Colonic mucosa (tissue), 4 donors: ENCODE measurements at regions not wholly inside any gene's neighbourhood (a gene's known extent, or its start where the extent isn't known, plus 50 kb on each side); places are given as distances from the start of the nearest gene placed in this dataset.
A peak's percentile ranks its signal among the peaks of the same experiment; 100 is the strongest.

Source experiments
- DNase-seq: peaks from one replicate; pipeline ENCODE4 v3.0.0-alpha.2; 2020
- H3K27ac ChIP-seq: fragments of 200-600 bp; one replicate; pipeline ENCODE4 v1.8.0; 2021
- H3K27me3 ChIP-seq: fragments of 200-600 bp; one replicate; pipeline ENCODE4 v1.8.0; 2021
- H3K36me3 ChIP-seq: fragments of 200-600 bp; one replicate; pipeline ENCODE4 v1.8.0; 2021
- H3K4me1 ChIP-seq: fragments of 200-600 bp; one replicate; pipeline ENCODE4 v1.8.0; 2021; ENCODE audit warnings: mild to moderate bottlenecking
- H3K4me3 ChIP-seq: fragments of 200-600 bp; one replicate; pipeline ENCODE4 v1.8.0; 2021
- H3K9ac ChIP-seq, 2 donors: one replicate each; pipeline ENCODE4 v1.7.0; 2013; ENCODE audit warnings: control low read depth in 2 of 2, low read depth in 2 of 2, low read length in 2 of 2
- H3K9me3 ChIP-seq: fragments of 200-600 bp; one replicate; pipeline ENCODE4 v1.8.0; 2021
- intact Hi-C: fragments of 100-400 bp; cut with DNase I; formaldehyde crosslinking; loops from one replicate; pipeline ENCODE4 v1.14.1; 2022
- TF ChIP-seq, protein P1 (sequence below): fragments of 200-600 bp; IDR thresholded peaks from one replicate; pipeline ENCODE4 v1.8.0; 2022; ENCODE audit warnings: antibody characterized with exemption, mild to moderate bottlenecking
- donor health status: healthy.
- donor health status: DM: no; HTN: no; CAD: no.
- donor health status: DM: no; HTN: no; CAD: no.

DNA sequence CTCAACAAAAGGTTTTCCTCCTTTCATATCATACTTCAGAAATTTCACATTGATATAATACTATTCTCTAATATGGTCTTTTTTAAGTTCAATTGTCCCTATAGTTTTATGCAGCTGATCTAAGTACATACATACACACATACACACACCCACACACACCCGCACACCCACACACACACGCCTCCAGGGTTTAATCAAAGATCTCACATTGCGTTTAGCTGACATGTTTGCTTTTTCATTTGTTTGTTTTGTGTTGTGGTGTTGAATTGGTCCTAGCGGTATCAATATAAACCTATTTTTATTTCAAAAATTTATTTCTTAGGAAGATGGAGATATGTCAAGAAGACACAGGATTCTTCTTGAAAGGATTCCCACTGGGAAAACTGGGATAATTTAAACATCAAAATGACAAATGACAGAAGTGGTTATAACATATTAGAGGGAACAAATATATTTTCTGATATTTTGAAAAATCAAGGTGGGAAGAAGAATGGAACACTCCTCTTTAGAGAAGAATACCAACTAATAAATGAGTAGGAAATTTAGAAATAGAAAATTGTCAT lies 434.9 kb upstream of the SLC30A5 start:
- Histone ChIP-seq H3K9me3 (no peaks in the 10 kb centered on the region), H3K4me1 (no peaks in the 10 kb centered on the region), H3K36me3 (no peaks in the 10 kb centered on the region), H3K4me3 (no peak overlapping the region), H3K27ac (no peak overlapping the region), H3K9ac (no peak overlapping the region), H3K27me3 (no peaks in the 10 kb centered on the region)
- intact Hi-C loops, result no loop called here
- TF ChIP-seq, protein P1, sequence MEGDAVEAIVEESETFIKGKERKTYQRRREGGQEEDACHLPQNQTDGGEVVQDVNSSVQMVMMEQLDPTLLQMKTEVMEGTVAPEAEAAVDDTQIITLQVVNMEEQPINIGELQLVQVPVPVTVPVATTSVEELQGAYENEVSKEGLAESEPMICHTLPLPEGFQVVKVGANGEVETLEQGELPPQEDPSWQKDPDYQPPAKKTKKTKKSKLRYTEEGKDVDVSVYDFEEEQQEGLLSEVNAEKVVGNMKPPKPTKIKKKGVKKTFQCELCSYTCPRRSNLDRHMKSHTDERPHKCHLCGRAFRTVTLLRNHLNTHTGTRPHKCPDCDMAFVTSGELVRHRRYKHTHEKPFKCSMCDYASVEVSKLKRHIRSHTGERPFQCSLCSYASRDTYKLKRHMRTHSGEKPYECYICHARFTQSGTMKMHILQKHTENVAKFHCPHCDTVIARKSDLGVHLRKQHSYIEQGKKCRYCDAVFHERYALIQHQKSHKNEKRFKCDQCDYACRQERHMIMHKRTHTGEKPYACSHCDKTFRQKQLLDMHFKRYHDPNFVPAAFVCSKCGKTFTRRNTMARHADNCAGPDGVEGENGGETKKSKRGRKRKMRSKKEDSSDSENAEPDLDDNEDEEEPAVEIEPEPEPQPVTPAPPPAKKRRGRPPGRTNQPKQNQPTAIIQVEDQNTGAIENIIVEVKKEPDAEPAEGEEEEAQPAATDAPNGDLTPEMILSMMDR, result no peak
- no peak for DNase-seq

DNA sequence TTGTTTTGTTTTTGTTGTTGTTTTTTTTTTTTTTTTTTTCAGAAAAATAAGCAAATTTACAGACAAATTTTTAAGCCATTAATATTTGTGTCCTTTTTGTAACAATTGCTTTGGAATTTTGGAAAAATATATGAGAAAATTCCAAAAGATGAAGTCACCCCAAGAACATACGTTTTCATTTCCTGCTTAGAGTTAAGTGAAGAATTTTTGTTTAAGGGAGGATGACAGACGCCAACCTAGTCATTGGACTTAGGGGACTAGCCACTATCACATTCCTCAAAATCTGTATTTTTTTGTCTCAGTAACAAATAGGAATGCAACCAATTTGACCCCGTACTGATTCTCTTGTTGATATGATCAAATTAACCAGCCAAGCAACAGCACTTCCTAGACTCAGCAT lies 433.9 kb upstream of the SLC30A5 start:
- H3K27me3 ChIP-seq, result no peaks in the 10 kb centered on the region
- no peaks in the 10 kb centered on the region for H3K9me3 ChIP-seq
- TF ChIP-seq, protein P1, result no peak
- no peak overlapping the region for H3K27ac ChIP-seq
- intact Hi-C loops, result loop anchor here (10.0 kb wide), 1 partner anchor 375 kb away; no protein-coding TSS in a partner anchor
- H3K4me3 ChIP-seq, result no peak overlapping the region
- no peaks in the 10 kb centered on the region for H3K36me3 ChIP-seq
- DNase-seq, result no peak
- no peak overlapping the region for H3K9ac ChIP-seq
- H3K4me1 ChIP-seq, result no peaks in the 10 kb centered on the region

DNA sequence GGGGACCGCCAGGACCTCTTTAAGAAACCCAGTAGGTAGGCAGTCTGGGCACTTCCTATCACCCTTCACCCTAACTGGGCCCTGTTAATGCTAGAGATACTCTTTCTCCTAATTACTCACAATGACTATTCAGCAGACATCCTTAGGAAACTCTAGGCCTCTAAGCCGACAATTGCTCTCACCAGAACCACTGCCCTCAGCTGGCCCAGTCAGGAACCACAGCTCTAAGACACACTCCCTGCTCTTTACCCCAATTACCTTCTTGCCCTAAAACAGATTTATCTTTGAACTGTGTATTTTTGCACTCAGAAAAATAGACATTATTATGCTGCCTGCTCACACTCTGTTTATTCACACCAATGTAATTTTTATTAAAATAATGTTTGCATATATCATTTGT lies 432.6 kb upstream of the SLC30A5 start:
- Histone ChIP-seq H3K4me3 (no peak overlapping the region), H3K9ac (no peak overlapping the region), H3K27ac (no peak overlapping the region), H3K4me1 (no peaks in the 10 kb centered on the region), H3K27me3 (no peaks in the 10 kb centered on the region), H3K9me3 (no peaks in the 10 kb centered on the region), H3K36me3 (no peaks in the 10 kb centered on the region)
- intact Hi-C loops, result loop anchor here (10.0 kb wide), 1 partner anchor 376 kb away; no protein-coding TSS in a partner anchor
- TF ChIP-seq, protein P1, result peak; percentile 46
- DNase-seq, result peak; percentile 46

- no peak overlapping the region for H3K9ac ChIP-seq
- no peaks in the 10 kb centered on the region for H3K36me3 ChIP-seq
- TF ChIP-seq, protein P1, result no peak
- intact Hi-C loops, result loop anchor here (10.0 kb wide), 1 partner anchor 378 kb away; no protein-coding TSS in a partner anchor
- no peak overlapping the region for H3K27ac ChIP-seq
- DNase-seq, result no peak
- H3K27me3 ChIP-seq, result no peaks in the 10 kb centered on the region
- no peak overlapping the region for H3K4me3 ChIP-seq
- no peaks in the 10 kb centered on the region for H3K4me1 ChIP-seq
- no peaks in the 10 kb centered on the region for H3K9me3 ChIP-seq
These were observed 431.0 kb upstream of the SLC30A5 start for GRCh38 chr5:68662804-68663307.

GRCh38 chr5:68669864-68670575 lies 423.8 kb upstream of the SLC30A5 start:
- no peak for DNase-seq
- H3K9me3 ChIP-seq, result no peaks in the 10 kb centered on the region
- TF ChIP-seq, protein P1, result no peak
- H3K9ac ChIP-seq, result no peak overlapping the region
- H3K27ac ChIP-seq, result no peak overlapping the region
- H3K4me1 ChIP-seq, result no peaks in the 10 kb centered on the region
- no peaks in the 10 kb centered on the region for H3K27me3 ChIP-seq
- no peak overlapping the region for H3K4me3 ChIP-seq
- H3K36me3 ChIP-seq, result no peaks in the 10 kb centered on the region
- intact Hi-C loops, result loop anchor here (10.0 kb wide), 1 partner anchor 385 kb away; no protein-coding TSS in a partner anchor
